Vagina (tissue), 2 donors: ENCODE measurements at regions not wholly inside any gene's neighbourhood (a gene's known extent, or its start where the extent isn't known, plus 50 kb on each side); places are given as distances from the start of the nearest gene placed in this dataset.

Experiments
- DNase-seq, 2 donors: peaks; one replicate each; pipeline ENCODE4 v3.0.0-alpha.2; 2017; ENCODE audit errors: extremely low spot score in 2 of 2
- H3K27ac ChIP-seq: fragments of 200-600 bp; sonication (generic); one replicate; pipeline ENCODE4 v1.5.1; 2019
- H3K27me3 ChIP-seq: fragments of 200-600 bp; sonication (generic); one replicate; pipeline ENCODE4 v1.5.1; 2019
- H3K36me3 ChIP-seq, 2 donors: fragments of 200-600 bp; sonication (generic); one replicate each; pipeline ENCODE4 v1.5.1; 2017 to 2019
- H3K4me1 ChIP-seq: fragments of 200-600 bp; sonication (generic); one replicate; pipeline ENCODE4 v1.5.1; 2019
- H3K4me3 ChIP-seq, 2 donors: fragments of 200-600 bp; sonication (generic); 1 replicate in 1 of 2; 2 replicates in 1 of 2; pipeline ENCODE4 v1.5.1; 2016 to 2019
- H3K9me3 ChIP-seq: fragments of 200-600 bp; sonication (generic); one replicate; pipeline ENCODE4 v1.5.1; 2019
- CTCF ChIP-seq, 3 experiments: fragments of 450-650 bp in 2 of 3; fragments of 200-600 bp in 1 of 3; sonication (generic) in 1 of 3; IDR thresholded peaks; one replicate each; pipeline ENCODE4 v1.5.1; 2017 to 2019; ENCODE audit warnings: antibody characterized with exemption in 3 of 3, mild to moderate bottlenecking in 2 of 3, moderate library complexity in 2 of 3
- POLR2A ChIP-seq, 2 donors: fragments of 450-650 bp; IDR thresholded peaks; one replicate each; pipeline ENCODE4 v1.6.1; 2017; ENCODE audit warnings: antibody characterized with exemption in 2 of 2, mild to moderate bottlenecking in 2 of 2, moderate library complexity in 2 of 2
- POLR2AphosphoS5 ChIP-seq, 2 donors: sonication (generic); formaldehyde crosslinking; IDR thresholded peaks; one replicate each; pipeline ENCODE4 v1.9.0; 2017; ENCODE audit warnings: antibody characterized with exemption in 2 of 2, mild to moderate bottlenecking in 2 of 2, low read depth in 1 of 2; ENCODE audit not compliant: insufficient read depth in 1 of 2
- intact Hi-C: fragments of 100-400 bp; cut with DNase I; formaldehyde crosslinking; loops from one replicate; pipeline ENCODE4 v1.15.1; 2023

GRCh38 chr10:60645980-60646379 lies 132.3 kb upstream of the CDK1 start:
- H3K4me3 ChIP-seq = no peak overlapping the region
- no peak for DNase-seq
- H3K36me3 ChIP-seq = no peaks in the 10 kb centered on the region
- intact Hi-C loops = loop anchor here (10.0 kb wide), 1 partner anchor 201 kb away; no protein-coding TSS in a partner anchor
- TF ChIP-seq POLR2AphosphoS5 (IDR thresholded peaks at IDR 0.05; ENCODE audit: insufficient read depth in 1 of 2, low read depth in 1 of 2) (no peak), CTCF (IDR thresholded peaks at IDR 0.05) (no peak)
- no peaks in the 10 kb centered on the region for H3K9me3 ChIP-seq
- H3K27me3 ChIP-seq = no peaks in the 10 kb centered on the region
- H3K4me1 ChIP-seq = peaks cover 9% of the 10 kb centered on the region
- H3K27ac ChIP-seq = no peak overlapping the region

- Histone ChIP-seq H3K36me3 (no peaks in the 10 kb centered on the region), H3K27me3 (no peaks in the 10 kb centered on the region), H3K4me1 (peaks cover 9% of the 10 kb centered on the region), H3K4me3 (no peak overlapping the region), H3K9me3 (no peaks in the 10 kb centered on the region), H3K27ac (no peak overlapping the region)
- no peak for TF ChIP-seq CTCF (IDR thresholded peaks at IDR 0.05)
- no peak for TF ChIP-seq POLR2AphosphoS5 (IDR thresholded peaks at IDR 0.05; ENCODE audit: insufficient read depth in 1 of 2, low read depth in 1 of 2)
- TF ChIP-seq POLR2A (IDR thresholded peaks at IDR 0.05) = no peak
- intact Hi-C loops = loop anchor here (10.0 kb wide), 1 partner anchor 200 kb away; no protein-coding TSS in a partner anchor
- no peak for DNase-seq
Measured at GRCh38 chr10:60644436-60645130, 133.7 kb upstream of the CDK1 start.

- peaks cover 9% of the 10 kb centered on the region for H3K4me1 ChIP-seq
- no peak for DNase-seq
- no peak for TF ChIP-seq POLR2A (IDR thresholded peaks at IDR 0.05)
- TF ChIP-seq CTCF (IDR thresholded peaks at IDR 0.05) = no peak
- TF ChIP-seq POLR2AphosphoS5 (IDR thresholded peaks at IDR 0.05; ENCODE audit: insufficient read depth in 1 of 2, low read depth in 1 of 2) = no peak
- H3K27me3 ChIP-seq = no peaks in the 10 kb centered on the region
- intact Hi-C loops = loop anchor here (10.0 kb wide), 1 partner anchor 199 kb away; no protein-coding TSS in a partner anchor
- H3K4me3 ChIP-seq = no peak overlapping the region
- no peak overlapping the region for H3K27ac ChIP-seq
- no peaks in the 10 kb centered on the region for H3K36me3 ChIP-seq
- H3K9me3 ChIP-seq = no peaks in the 10 kb centered on the region
Measured at GRCh38 chr10:60643874-60644273, 134.4 kb upstream of the CDK1 start.

GRCh38 chr10:60629332-60629731 lies 148.9 kb upstream of the CDK1 start:
- no peaks in the 10 kb centered on the region for H3K4me1 ChIP-seq
- no peak overlapping the region for H3K4me3 ChIP-seq
- H3K36me3 ChIP-seq = no peaks in the 10 kb centered on the region
- no peak overlapping the region for H3K27ac ChIP-seq
- intact Hi-C loops = no loop called here
- no peak for DNase-seq
- no peaks in the 10 kb centered on the region for H3K9me3 ChIP-seq
- no peaks in the 10 kb centered on the region for H3K27me3 ChIP-seq
- TF ChIP-seq POLR2AphosphoS5 (IDR thresholded peaks at IDR 0.05; ENCODE audit: insufficient read depth in 1 of 2, low read depth in 1 of 2) (no peak), POLR2A (IDR thresholded peaks at IDR 0.05) (no peak), CTCF (IDR thresholded peaks at IDR 0.05) (no peak)
